ENCODE measurements at regions not wholly inside any gene's neighbourhood (a gene's known extent, or its start where the extent isn't known, plus 50 kb on each side); places are given as distances from the start of the nearest gene placed in this dataset.

DNA sequence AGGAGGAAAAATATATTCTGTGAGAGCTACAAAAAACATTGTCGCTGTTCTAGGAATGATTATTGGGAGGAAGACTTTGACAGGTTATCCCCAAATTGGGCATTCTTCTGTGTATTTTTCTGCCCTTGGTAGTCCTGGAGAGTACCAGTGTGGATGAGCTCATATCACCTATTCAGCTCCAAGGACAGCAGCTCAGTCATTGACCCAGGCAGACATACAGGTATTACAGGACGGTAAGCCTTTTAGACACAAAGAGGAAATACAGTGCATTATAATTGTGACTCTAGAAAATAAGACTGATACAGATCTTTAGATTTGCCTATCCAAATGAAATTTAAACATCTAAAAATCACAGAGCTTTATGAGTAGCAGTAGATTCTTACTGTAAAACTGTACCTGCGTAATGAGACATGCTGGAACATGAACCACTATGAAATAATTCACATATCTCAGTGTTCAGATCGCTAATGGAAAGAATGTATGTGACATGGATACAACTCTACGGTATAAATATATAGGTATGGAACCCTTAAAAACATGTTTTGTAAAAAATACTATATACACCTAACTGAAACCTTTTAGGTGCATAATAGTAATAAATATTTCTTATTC is 56.0 kb downstream of the PLK2 start:
- no peak for DNase-seq (ENCODE audit: low read depth)

DNA sequence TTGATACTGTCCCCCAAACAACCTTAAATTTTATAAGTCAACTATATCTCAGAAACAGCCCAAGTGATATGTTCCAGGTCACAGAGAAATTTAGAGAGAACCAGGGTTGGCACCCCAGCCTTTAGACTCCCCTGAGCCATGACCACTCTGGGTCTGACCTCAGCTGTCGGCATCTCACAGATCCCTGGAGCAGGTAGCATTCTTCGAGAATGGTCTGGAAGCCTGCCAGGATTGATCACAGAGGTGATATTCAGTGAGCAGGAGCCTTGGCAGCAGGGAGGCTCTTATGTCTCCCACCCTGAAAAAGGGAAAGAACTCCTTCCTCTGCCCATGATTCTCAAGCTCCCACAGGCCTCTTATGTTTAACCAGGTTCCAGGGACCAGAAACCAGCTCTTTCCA is 58.2 kb downstream of the PLK2 start:
- DNase-seq (ENCODE audit: low read depth) = no peak

DNA sequence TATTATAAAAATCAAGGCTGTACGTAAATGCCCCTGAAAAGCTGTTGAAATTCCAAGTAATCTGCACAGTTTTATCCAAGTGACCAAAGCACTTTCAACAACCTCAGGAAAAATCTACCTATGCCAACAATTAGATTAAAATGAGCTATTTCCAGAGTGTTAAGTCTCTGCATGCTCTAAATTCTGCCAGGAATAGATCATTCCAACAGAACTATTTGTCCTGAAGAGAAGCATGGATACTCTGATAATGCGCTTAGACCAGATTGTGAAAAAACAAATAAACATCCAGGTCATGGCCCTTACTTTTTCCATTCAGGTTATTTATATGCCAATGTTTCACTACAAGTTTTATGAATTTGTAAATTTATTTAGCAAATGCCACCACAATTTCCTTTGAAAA is 59.1 kb downstream of the PLK2 start:
- DNase-seq (ENCODE audit: low read depth) = no peak

DNA sequence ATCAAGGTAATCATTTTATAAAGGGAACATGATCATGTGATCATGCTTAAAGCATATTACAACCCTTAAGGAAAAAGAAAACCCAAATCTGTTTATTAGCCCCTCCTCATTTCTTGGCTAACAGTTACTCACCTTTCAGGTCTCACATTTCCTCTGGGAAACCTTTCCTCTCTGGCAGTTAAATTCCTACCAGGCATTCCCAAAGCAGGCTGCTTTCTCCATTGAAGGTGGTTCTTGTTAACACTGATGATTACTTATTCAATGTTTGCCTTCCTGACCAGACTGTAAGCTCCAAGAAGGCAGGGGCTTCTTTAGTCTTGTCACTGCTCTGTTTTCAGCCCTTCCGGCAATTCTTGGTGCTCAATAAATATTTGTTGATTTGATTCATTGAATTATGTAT is 59.9 kb downstream of the PLK2 start:
- DNase-seq (ENCODE audit: low read depth) = no peak

DNA sequence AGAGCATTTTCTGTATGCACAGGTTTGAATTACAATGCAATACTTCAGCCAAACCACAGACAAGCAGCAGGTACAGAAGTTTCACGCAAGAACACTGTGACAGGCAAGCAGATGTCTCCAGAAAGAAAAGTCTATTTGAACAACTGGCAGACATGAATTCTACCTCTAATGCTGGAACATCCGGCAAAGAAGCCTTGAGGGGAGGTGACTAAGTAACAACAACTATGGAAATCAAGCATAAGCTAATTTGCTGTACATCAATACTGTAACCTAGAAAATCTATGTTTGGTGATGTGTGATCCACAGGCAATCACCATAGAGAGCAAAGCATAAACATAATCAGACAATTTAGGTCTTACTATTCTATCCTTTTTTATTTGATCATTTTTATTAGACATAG is 65.5 kb downstream of the PLK2 start:
- no peak for DNase-seq (ENCODE audit: low read depth)

GRCh38 chr5:58393716-58394115 is 66.2 kb downstream of the PLK2 start:
- DNase-seq (ENCODE audit: low read depth) = no peak

- no peak for DNase-seq (ENCODE audit: low read depth)
Measured at GRCh38 chr5:58392496-58392895, 67.4 kb downstream of the PLK2 start.

- DNase-seq (ENCODE audit: low read depth) = no peak
Measured at GRCh38 chr5:58383448-58383847, 76.4 kb downstream of the PLK2 start.

DNA sequence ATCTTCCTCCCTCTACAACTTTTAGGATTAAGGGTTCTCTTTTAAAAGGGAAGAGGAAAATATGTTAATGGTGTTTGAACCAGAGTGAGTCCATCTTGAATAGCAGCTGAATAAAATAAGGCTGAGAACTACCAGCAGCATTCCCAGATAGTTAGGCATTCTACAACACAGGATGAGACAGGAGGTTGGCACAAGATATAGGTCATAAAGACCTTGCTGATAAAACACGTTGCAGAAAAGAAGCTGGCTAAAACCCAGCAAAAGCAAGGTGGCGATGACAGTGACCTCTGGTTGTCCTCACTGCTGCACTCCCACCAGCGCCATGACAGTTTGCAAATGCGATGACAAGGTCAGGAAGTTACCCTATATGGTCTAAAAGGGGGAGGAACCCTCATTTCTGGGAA is 77.8 kb downstream of the PLK2 start:
- no peak for DNase-seq (ENCODE audit: low read depth)

GRCh38 chr5:58381566-58381965 is 78.3 kb downstream of the PLK2 start:
- no peak for DNase-seq (ENCODE audit: low read depth)

GRCh38 chr5:58380655-58381054 is 79.2 kb downstream of the PLK2 start:
- no peak for DNase-seq (ENCODE audit: low read depth)

DNA sequence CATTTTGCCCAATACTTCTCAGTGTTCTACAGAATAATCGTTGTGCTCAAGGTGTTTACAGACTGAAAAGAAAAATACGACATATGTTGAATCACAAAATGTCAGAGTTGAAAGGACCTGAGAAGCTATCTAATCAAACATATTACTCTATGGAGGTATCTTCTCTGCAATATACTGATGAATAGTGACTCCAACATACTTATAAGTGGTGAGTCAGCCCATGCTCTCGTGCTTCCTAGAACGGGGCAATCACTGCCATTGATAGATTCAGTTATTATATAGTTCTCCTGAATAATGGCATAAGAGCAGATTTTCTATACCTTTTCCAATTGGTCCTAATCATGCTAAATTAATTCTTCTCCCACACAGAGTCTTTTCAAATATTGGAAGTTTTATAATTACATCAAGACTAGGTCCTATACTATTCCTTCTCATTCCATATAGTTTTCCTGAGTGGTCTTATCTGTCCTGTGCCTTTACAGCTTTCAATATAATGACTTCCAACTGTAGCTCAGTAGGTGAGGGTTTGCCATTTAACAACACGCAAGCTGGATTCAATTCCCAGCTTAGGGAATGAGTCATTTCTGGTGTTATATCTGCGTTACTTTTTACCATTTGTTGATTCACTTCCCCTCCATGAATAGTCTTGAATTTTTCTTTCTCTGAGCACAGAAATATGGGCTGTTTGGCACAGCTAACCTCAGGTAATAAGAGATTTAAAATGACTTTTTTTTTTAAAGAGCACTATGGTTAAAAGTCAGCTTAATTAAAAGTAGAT is 81.1 kb downstream of the PLK2 start:
- DNase-seq (ENCODE audit: low read depth) = peak; percentile 67

GRCh38 chr5:58370606-58371005 is 89.3 kb downstream of the PLK2 start:
- no peak for DNase-seq (ENCODE audit: low read depth)

DNA sequence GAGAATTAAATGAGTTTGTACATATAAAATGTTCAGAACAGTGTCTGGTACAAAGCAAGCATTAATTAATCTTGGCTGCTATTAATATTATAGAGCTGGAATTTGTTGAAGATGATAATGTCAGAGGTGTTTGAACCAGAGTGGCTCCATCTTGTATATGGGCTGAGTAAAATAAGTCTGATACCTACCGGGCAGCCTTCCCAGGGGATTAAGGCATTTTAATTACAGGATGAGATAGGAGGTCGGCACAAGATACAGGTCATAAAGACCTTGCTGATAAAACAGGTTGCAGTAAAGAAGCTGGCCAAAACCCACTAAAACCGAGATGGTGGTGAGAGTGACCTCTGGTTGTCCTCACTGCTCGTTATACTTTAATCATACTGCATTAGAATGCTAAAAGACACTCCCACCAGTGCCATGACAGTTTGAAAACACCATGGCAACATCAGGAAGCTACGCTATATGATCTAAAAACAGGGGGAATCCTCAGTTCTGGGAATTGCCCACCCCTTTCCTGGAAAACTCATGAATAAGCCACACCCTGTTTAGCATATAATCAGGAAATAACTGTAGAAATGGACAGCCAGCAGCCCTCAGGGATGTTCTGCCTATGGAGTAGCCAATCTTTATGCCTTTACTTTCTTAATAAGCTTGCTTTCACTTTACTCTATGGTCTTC is 90.2 kb downstream of the PLK2 start:
- DNase-seq (ENCODE audit: low read depth) = no peak

DNA sequence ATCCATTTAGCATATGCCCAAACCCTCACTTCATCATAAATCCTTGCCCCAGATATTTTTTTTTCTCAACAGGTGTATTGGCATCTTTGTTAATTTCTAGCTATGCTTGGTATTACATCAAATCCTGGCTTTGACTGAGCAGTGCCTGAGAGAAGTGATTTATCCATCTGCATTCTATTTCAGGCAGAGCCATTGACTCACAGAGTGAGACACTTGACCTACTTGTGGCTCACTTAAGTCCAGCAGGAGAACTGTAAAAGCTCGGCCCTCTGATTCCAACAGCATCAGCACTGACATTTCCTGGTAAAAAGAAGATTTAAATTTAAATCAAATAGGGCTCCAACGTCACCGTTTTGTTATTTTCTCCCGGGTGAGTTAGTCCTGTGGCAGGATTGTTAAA is 93.4 kb downstream of the PLK2 start:
- DNase-seq (ENCODE audit: low read depth) = no peak

DNA sequence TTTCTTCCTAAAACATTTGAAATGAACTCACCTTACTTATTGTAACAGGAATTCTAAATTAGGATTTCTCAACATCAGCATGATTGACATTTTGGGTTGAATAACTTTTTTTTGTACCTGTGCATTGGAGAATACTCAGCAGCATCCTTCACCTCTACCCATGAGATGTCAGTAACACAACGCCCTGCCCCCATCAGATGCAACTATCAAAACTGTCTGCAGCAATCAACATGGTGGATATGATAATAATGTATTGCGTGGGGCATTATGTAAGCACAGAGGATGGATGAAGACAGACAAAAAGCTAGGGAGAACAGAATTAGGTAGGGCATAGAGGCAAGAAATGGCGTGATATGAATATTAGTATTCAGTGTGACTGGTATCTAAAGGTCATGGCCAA is 94.1 kb downstream of the PLK2 start:
- DNase-seq (ENCODE audit: low read depth) = no peak

GRCh38 chr5:58363461-58364249 is 96.2 kb downstream of the PLK2 start:
- no peak for DNase-seq (ENCODE audit: low read depth)

DNA sequence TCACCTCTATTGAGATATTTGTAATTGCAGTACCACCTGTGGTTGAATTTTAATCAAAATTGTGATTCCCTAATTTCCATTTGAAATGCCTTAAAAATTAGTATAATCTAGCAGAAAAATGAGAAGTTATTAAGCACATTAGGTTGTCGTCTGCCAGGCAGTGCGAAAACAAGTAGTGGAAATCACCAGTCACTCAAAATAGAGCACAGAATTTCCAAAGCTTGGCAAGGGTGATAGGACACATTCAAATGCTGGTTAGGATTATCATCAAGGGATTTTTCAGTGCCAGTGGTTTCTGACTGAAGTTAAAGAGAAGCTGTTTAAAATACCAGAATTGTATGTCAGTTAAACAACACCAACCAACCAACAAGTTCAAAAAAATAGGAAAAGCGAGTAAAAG is 97.8 kb downstream of the PLK2 start:
- DNase-seq (ENCODE audit: low read depth) = no peak

DNA sequence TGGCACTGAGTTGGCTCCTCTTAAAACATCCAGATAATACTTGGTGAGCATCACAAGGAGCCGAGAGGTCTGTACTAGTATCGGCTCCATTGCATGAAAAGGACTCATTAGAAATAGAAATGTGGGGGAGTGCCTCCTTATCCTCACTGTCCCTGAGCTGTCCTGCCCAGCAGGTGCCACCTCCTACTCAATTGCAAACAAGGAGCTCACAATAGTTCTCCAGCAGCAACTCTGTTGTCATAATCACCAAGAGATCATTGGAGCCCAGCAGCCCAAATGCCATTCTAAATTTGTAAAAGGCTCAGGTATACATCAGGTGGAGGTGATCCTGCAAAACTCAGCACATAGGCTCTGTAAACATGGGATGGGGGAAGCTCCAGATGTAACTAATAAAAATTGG is 99.1 kb downstream of the PLK2 start:
- DNase-seq (ENCODE audit: low read depth) = no peak

- DNase-seq (ENCODE audit: low read depth) = no peak
Measured at GRCh38 chr5:58359981-58360380, 99.9 kb downstream of the PLK2 start.

DNA sequence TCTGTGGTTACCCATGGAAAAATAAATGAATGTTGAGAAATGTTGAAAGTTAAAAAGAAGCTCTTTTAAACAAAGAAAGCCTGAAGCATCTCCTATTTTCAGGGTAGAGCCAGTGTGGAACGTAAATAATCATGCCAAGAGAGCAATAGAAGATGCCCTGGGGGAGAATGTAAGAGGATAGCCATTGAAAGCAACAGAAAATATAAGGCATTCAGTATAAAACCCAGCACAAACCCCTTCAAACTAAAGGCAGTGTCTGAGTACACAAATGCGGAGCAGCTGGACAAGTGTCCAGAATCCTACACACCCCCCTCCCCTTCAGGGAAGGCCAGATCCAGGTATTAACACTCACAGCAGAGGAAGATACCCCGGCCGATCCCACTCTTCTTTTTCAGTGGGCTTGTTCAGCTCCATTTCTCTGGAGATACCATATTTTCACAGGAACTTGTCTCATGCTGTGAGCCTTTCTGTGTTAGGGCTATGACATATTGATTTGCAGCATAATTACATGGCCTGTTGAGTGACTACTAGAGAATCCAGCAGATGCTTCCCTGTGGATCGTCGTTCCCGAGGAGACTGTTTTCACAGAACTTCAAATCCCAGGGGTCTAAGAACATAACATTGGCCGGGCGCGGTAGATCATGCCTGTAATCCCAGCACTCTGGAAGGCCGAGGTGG is 101.2 kb downstream of the PLK2 start:
- DNase-seq (ENCODE audit: low read depth) = no peak
